ENCODE measurements at regions not wholly inside any gene's neighbourhood (a gene's known extent, or its start where the extent isn't known, plus 50 kb on each side); places are given as distances from the start of the nearest gene placed in this dataset.

- intact Hi-C loops (cut with micrococcal nuclease), result no loop called here
- Histone ChIP-seq H3K27ac (ENCODE audit: low read depth, low read length) (no peak overlapping the region), H3K36me3 (ENCODE audit: insufficient read depth, low read length) (no peaks in the 10 kb centered on the region), H3K9me3 (ENCODE audit: control insufficient read depth in 1 of 2, low read length in 2 of 2) (no peaks in the 10 kb centered on the region), H3K27me3 (ENCODE audit: insufficient read depth, low read length) (no peaks in the 10 kb centered on the region), H3K4me1 (ENCODE audit: insufficient read depth, low read length) (no peaks in the 10 kb centered on the region), H3K4me3 (ENCODE audit: low read length in 2 of 2) (no peak overlapping the region)
- Mint-ChIP-seq H3K4me3 (no peak overlapping the region), H3K9me3 (peaks cover 0 to 3% (median 0%) of the 10 kb centered on the region in 8 donors), H3K27me3 (peaks cover 0 to 1% of the 10 kb centered on the region in 2 donors), H3K27ac (no peak overlapping the region), H3K36me3 (no peaks in the 10 kb centered on the region), H3K4me1 (no peaks in the 10 kb centered on the region)
- no peak for DNase-seq
- ChIA-PET CTCF (ENCODE audit: partially characterized antibody) (no interaction called here), POLR2A (ENCODE audit: partially characterized antibody) (no interaction called here)
Measured at GRCh38 chr2:56113382-56113975, 70.3 kb upstream of the CCDC85A start.

- no peak for DNase-seq
- no peak overlapping the region for H3K27ac ChIP-seq (ENCODE audit: low read depth, low read length)
- ChIA-PET CTCF (ENCODE audit: partially characterized antibody) (no interaction called here), POLR2A (ENCODE audit: partially characterized antibody) (no interaction called here)
- intact Hi-C loops (cut with micrococcal nuclease), result no loop called here
- H3K4me3 Mint-ChIP-seq, result no peak overlapping the region
- H3K27ac Mint-ChIP-seq, result no peak overlapping the region
- H3K4me1 Mint-ChIP-seq, result no peaks in the 10 kb centered on the region
- H3K27me3 ChIP-seq (ENCODE audit: insufficient read depth, low read length), result no peaks in the 10 kb centered on the region
- H3K9me3 Mint-ChIP-seq, result peaks cover 0 to 3% (median 0%) of the 10 kb centered on the region in 8 donors
- no peaks in the 10 kb centered on the region for H3K4me1 ChIP-seq (ENCODE audit: insufficient read depth, low read length)
- H3K36me3 ChIP-seq (ENCODE audit: insufficient read depth, low read length), result no peaks in the 10 kb centered on the region
- H3K9me3 ChIP-seq (ENCODE audit: control insufficient read depth in 1 of 2, low read length in 2 of 2), result no peaks in the 10 kb centered on the region
- no peak overlapping the region for H3K4me3 ChIP-seq (ENCODE audit: low read length in 2 of 2)
- H3K27me3 Mint-ChIP-seq, result no peaks in the 10 kb centered on the region
- H3K36me3 Mint-ChIP-seq, result no peaks in the 10 kb centered on the region
Measured at GRCh38 chr2:56117764-56118163, 66.0 kb upstream of the CCDC85A start.

- no peaks in the 10 kb centered on the region for H3K4me1 Mint-ChIP-seq
- Histone ChIP-seq H3K36me3 (ENCODE audit: insufficient read depth, low read length) (no peaks in the 10 kb centered on the region), H3K4me1 (ENCODE audit: insufficient read depth, low read length) (no peaks in the 10 kb centered on the region), H3K9me3 (ENCODE audit: control insufficient read depth in 1 of 2, low read length in 2 of 2) (no peaks in the 10 kb centered on the region), H3K27ac (ENCODE audit: low read depth, low read length) (no peak overlapping the region), H3K4me3 (ENCODE audit: low read length in 2 of 2) (no peak overlapping the region), H3K27me3 (ENCODE audit: insufficient read depth, low read length) (no peaks in the 10 kb centered on the region)
- CTCF ChIA-PET (ENCODE audit: partially characterized antibody), result no interaction called here
- H3K27me3 Mint-ChIP-seq, result no peaks in the 10 kb centered on the region
- no peak overlapping the region for H3K4me3 Mint-ChIP-seq
- intact Hi-C loops (cut with micrococcal nuclease), result no loop called here
- peaks cover 0 to 3% (median 0%) of the 10 kb centered on the region in 8 donors for H3K9me3 Mint-ChIP-seq
- no peaks in the 10 kb centered on the region for H3K36me3 Mint-ChIP-seq
- POLR2A ChIA-PET (ENCODE audit: partially characterized antibody), result no interaction called here
- DNase-seq, result no peak
- no peak overlapping the region for H3K27ac Mint-ChIP-seq
Measured at GRCh38 chr2:56118474-56118873, 65.3 kb upstream of the CCDC85A start.

- Mint-ChIP-seq H3K4me1 (no peaks in the 10 kb centered on the region), H3K4me3 (no peak overlapping the region), H3K9me3 (no peaks in the 10 kb centered on the region), H3K27me3 (no peaks in the 10 kb centered on the region), H3K27ac (no peak overlapping the region), H3K36me3 (no peaks in the 10 kb centered on the region)
- no peak for DNase-seq
- no peak overlapping the region for H3K27ac ChIP-seq (ENCODE audit: low read depth, low read length)
- no peaks in the 10 kb centered on the region for H3K9me3 ChIP-seq (ENCODE audit: control insufficient read depth in 1 of 2, low read length in 2 of 2)
- no peaks in the 10 kb centered on the region for H3K27me3 ChIP-seq (ENCODE audit: insufficient read depth, low read length)
- ChIA-PET CTCF (ENCODE audit: partially characterized antibody) (interaction anchor here (1.1 kb wide), 1 partner anchor 9 kb away, joined by 4 read pairs; no protein-coding TSS in a partner anchor), POLR2A (ENCODE audit: partially characterized antibody) (no interaction called here)
- H3K4me3 ChIP-seq (ENCODE audit: low read length in 2 of 2), result no peak overlapping the region
- no peaks in the 10 kb centered on the region for H3K36me3 ChIP-seq (ENCODE audit: insufficient read depth, low read length)
- intact Hi-C loops (cut with micrococcal nuclease), result no loop called here
- no peaks in the 10 kb centered on the region for H3K4me1 ChIP-seq (ENCODE audit: insufficient read depth, low read length)
Measured at GRCh38 chr2:56121995-56122394, 61.8 kb upstream of the CCDC85A start.

- Mint-ChIP-seq H3K27ac (no peak overlapping the region), H3K4me3 (no peak overlapping the region), H3K36me3 (no peaks in the 10 kb centered on the region), H3K4me1 (no peaks in the 10 kb centered on the region), H3K27me3 (no peaks in the 10 kb centered on the region), H3K9me3 (no peaks in the 10 kb centered on the region)
- no peak for DNase-seq
- Histone ChIP-seq H3K36me3 (ENCODE audit: insufficient read depth, low read length) (no peaks in the 10 kb centered on the region), H3K27me3 (ENCODE audit: insufficient read depth, low read length) (no peaks in the 10 kb centered on the region), H3K4me3 (ENCODE audit: low read length in 2 of 2) (no peak overlapping the region), H3K4me1 (ENCODE audit: insufficient read depth, low read length) (no peaks in the 10 kb centered on the region), H3K27ac (ENCODE audit: low read depth, low read length) (no peak overlapping the region), H3K9me3 (ENCODE audit: control insufficient read depth in 1 of 2, low read length in 2 of 2) (no peaks in the 10 kb centered on the region)
- POLR2A ChIA-PET (ENCODE audit: partially characterized antibody), result no interaction called here
- intact Hi-C loops (cut with micrococcal nuclease), result no loop called here
- CTCF ChIA-PET (ENCODE audit: partially characterized antibody), result no interaction called here
Measured at GRCh38 chr2:56123538-56123937, 60.3 kb upstream of the CCDC85A start.

GRCh38 chr2:56127010-56127409, 56.8 kb upstream of the CCDC85A start:
- CTCF ChIA-PET (ENCODE audit: partially characterized antibody), result no interaction called here
- Mint-ChIP-seq H3K9me3 (no peaks in the 10 kb centered on the region), H3K27ac (no peak overlapping the region), H3K27me3 (peaks cover 0 to 3% of the 10 kb centered on the region in 2 donors), H3K4me3 (no peak overlapping the region), H3K4me1 (no peaks in the 10 kb centered on the region), H3K36me3 (no peaks in the 10 kb centered on the region)
- H3K27ac ChIP-seq (ENCODE audit: low read depth, low read length), result no peak overlapping the region
- no peaks in the 10 kb centered on the region for H3K36me3 ChIP-seq (ENCODE audit: insufficient read depth, low read length)
- no peaks in the 10 kb centered on the region for H3K27me3 ChIP-seq (ENCODE audit: insufficient read depth, low read length)
- H3K4me1 ChIP-seq (ENCODE audit: insufficient read depth, low read length), result no peaks in the 10 kb centered on the region
- POLR2A ChIA-PET (ENCODE audit: partially characterized antibody), result no interaction called here
- H3K9me3 ChIP-seq (ENCODE audit: control insufficient read depth in 1 of 2, low read length in 2 of 2), result no peaks in the 10 kb centered on the region
- no peak overlapping the region for H3K4me3 ChIP-seq (ENCODE audit: low read length in 2 of 2)
- intact Hi-C loops (cut with micrococcal nuclease), result no loop called here
- no peak for DNase-seq

GRCh38 chr2:56127463-56128152, 56.2 kb upstream of the CCDC85A start:
- H3K36me3 Mint-ChIP-seq, result no peaks in the 10 kb centered on the region
- peaks cover 0 to 2% (median 0%) of the 10 kb centered on the region in 4 donors for H3K4me1 Mint-ChIP-seq
- no peaks in the 10 kb centered on the region for H3K9me3 Mint-ChIP-seq
- no peaks in the 10 kb centered on the region for H3K27me3 ChIP-seq (ENCODE audit: insufficient read depth, low read length)
- no peak overlapping the region for H3K4me3 ChIP-seq (ENCODE audit: low read length in 2 of 2)
- POLR2A ChIA-PET (ENCODE audit: partially characterized antibody), result no interaction called here
- no peak overlapping the region for H3K27ac ChIP-seq (ENCODE audit: low read depth, low read length)
- DNase-seq, result no peak
- no peak overlapping the region for H3K4me3 Mint-ChIP-seq
- intact Hi-C loops (cut with micrococcal nuclease), result no loop called here
- no peaks in the 10 kb centered on the region for H3K4me1 ChIP-seq (ENCODE audit: insufficient read depth, low read length)
- peaks cover 0 to 3% of the 10 kb centered on the region in 2 donors for H3K27me3 Mint-ChIP-seq
- no peaks in the 10 kb centered on the region for H3K9me3 ChIP-seq (ENCODE audit: control insufficient read depth in 1 of 2, low read length in 2 of 2)
- no peak overlapping the region for H3K27ac Mint-ChIP-seq
- CTCF ChIA-PET (ENCODE audit: partially characterized antibody), result no interaction called here
- H3K36me3 ChIP-seq (ENCODE audit: insufficient read depth, low read length), result no peaks in the 10 kb centered on the region

Measured in CD4-positive, alpha-beta memory T cell (primary cell).